Anterior cingulate cortex (tissue), 58 donors: ENCODE measurements at regions not wholly inside any gene's neighbourhood (a gene's known extent, or its start where the extent isn't known, plus 50 kb on each side); places are given as distances from the start of the nearest gene placed in this dataset.
A peak's percentile ranks its signal among the peaks of the same experiment; 100 is the strongest.
"Not testable (repeated sequence)": the region's sequence is repeated elsewhere in the genome, so short reads cannot be mapped to it uniquely, and the experiment has no call there.

Source experiments
- DNase-seq, 58 donors: peaks; one replicate each; lab custom pipeline; 2025; lab: John Stamatoyannopoulos, UW

GRCh38 chr12:58408516-58408915 is 467.1 kb downstream of the ATP23 start:
- DNase-seq: no peak

GRCh38 chr12:58412461-58413060 is 471.2 kb downstream of the ATP23 start:
- no peak for DNase-seq

GRCh38 chr12:58413794-58414193 is 472.4 kb downstream of the ATP23 start:
- DNase-seq: no peak

DNA sequence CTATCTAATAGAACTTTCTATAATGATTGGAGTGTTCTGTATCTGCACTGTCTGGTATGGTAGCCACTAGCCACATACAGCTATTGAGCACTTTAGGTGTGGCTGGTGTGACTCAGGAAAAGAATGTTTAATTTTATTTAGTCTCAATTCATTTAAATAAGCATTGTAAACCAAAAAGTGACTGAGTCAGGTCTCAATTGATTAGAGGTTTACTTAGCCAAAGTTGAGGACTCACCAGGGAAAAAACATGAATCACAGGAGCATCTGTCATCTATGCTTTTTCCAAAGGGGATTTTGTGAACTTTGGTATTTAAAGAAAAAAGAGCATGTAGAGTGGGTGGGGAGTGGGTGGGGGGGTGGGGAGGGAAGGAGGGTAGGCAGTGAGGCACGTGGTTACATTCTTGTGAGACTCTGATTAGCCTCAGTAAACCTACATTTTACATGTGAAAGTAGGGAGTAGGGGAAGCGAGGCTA is 473.1 kb downstream of the ATP23 start:
- no peak for DNase-seq

DNA sequence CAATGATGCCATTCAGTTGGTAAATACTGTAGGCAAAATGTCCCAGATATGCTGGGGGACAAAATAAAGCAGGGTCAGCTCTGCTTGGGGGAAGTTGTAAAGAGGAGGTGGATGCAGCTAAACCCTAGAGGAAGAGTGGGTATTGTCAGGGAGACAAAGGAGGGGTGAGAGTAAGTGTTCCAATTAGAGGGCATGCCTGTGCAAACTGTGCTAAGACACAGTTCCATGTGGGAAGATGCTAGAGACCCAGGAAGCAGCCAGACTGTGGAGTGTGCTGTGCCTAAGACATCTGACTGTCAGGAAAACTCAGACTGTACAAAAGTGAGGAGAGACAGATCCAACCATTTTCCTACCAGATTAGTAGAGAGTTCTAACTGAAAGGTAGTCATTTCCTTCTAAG is 474.3 kb downstream of the ATP23 start:
- no peak for DNase-seq

- DNase-seq: no peak
Measured at GRCh38 chr12:58416236-58416635, 474.9 kb downstream of the ATP23 start.

DNA sequence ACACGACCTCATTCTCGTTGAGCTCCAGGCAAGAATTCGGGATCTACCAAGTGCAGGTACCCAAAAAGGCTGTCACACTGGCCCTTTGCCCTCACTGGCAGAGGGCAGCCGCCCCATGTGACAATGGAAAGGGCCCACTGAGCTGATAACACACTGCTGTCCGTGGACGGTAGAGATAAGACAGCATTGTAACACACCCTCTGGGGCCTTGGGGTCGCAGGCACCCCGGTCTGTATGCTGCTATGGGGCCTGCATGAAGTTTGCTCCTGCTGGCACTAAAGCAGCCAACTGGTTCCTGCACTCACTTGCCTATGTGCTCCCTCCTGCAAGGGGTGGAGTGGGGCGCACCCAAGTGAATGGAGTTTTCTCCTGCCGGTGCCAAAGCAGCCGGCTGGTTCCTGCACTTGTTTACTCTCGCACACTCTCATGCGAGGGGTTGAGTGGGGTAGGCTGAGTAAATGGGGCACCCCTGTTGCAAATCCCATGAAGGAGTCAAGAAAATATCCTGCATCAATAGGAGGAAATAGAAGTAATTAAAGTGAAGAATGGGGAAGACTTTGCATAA is 477.9 kb downstream of the ATP23 start:
- no peak for DNase-seq

GRCh38 chr12:58419905-58420304 is 478.5 kb downstream of the ATP23 start:
- DNase-seq: no peak

GRCh38 chr12:58420503-58420902 is 479.1 kb downstream of the ATP23 start:
- no peak for DNase-seq

DNA sequence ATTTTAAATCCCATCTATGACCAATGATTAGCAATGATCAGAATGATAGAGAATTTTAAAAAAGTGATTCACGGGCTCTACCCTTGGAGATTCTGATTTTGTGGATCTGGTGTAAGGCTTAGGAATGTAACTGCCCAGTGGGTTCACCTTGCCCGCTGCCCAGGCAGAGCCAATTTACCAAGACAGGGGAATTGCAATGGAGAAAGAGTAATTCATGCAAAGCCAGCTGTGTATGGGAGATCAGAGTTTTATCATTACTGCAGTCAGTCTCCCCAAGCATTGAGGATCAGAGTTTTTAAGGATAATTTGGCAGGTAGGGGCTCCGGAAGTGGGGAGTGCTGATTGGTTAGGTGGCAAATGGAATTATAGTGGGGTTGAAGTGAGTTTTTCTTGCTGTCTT is 480.6 kb downstream of the ATP23 start:
- no peak for DNase-seq

GRCh38 chr12:58424735-58425392 is 483.5 kb downstream of the ATP23 start:
- DNase-seq: no peak

DNA sequence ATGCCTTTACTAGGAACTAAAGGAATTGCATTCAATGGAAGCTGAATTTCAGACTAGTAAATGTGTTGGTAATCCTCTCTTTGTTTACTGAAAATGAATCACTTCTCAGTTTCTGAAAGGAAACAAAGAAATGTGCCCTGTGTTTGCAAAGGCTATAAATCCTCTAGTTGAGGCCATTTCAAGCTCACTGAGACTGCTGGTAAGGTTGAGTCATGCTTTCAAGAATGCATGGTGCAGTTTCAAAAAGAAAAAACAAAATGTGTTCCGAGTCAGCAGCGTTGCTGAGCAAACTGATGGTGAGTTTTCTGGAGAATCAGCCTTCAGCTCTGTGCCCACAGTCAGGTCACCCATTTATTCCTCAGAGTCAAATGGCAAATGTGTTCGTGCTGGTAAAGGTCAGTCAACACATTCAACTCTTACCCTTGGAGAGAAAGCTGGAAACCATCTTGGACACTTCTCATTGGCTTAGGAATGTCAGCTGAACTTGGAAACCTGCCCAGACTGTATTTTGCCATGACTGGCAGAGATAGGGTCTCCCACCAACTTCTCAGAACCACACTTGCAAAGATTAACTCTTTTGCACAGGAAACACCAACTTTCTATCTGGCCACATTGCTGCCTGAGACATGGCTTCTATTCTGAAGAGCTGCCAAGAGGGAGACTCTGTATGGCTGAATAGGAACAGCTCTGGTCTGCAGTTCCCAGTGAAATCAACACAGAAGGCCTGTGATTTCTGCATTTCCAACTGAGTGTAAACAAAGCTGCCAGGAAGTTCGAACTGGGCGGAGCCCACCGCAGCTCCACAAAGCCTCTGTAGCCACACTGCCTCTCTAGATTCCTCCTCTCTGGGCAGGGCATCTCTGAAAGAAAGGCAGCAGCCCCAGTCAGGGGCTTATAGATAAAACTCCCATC is 484.4 kb downstream of the ATP23 start:
- peak in 6 of 58 donors; percentile 4 to 44 (median 24) for DNase-seq

- DNase-seq: not testable (repeated sequence)
Measured at GRCh38 chr12:58426437-58426836, 485.1 kb downstream of the ATP23 start.

- DNase-seq: no peak
Measured at GRCh38 chr12:58433959-58434358, 486.3 kb downstream of the LRIG3 start.

GRCh38 chr12:58434726-58435125 is 485.6 kb downstream of the LRIG3 start:
- no peak for DNase-seq

DNA sequence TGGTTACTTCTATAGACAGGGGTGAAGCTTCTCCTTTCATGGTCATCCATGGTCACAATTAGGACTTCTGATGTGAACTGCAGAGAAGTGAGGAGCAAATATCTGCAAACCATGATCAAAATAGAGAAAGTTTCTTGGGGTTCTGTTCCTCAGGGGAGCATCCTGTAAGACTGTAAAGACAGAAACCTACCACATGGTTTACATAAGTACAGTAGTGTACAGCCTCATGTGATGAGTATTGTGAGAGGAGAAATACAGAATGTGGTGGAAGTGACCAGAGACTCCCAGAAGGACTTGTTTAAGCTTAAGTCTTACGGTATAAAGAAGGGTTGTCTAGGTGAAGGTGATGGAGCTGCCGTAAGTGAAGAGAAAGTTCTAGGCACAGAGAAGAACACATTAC is 484.7 kb downstream of the LRIG3 start:
- no peak for DNase-seq

GRCh38 chr12:58441483-58441882 is 478.8 kb downstream of the LRIG3 start:
- DNase-seq: no peak

GRCh38 chr12:58443273-58443980 is 476.9 kb downstream of the LRIG3 start:
- DNase-seq: no peak

DNA sequence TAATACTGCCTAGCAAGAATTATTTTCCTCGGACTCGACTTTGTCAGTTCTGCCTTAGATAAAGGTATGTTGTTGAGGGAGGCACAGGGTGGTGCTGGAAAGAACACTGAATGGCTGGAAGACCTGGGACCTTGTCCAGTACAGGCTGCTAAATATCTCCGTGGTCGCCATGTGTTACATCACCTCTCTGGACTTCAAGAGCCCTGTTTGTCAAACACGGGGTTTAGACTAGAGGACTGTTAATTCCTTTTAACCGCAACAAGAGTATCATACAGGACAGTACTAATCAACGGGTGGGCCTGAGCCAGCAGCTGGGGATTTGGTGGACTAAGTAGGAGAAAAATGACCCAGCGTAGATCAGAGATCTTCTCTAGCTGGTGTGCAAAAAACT is 476.3 kb downstream of the LRIG3 start:
- DNase-seq: no peak

- no peak for DNase-seq
Measured at GRCh38 chr12:58450868-58451482, 469.3 kb downstream of the LRIG3 start.
